ENCODE measurements at regions not wholly inside any gene's neighbourhood (a gene's known extent, or its start where the extent isn't known, plus 50 kb on each side); places are given as distances from the start of the nearest gene placed in this dataset.

DNA sequence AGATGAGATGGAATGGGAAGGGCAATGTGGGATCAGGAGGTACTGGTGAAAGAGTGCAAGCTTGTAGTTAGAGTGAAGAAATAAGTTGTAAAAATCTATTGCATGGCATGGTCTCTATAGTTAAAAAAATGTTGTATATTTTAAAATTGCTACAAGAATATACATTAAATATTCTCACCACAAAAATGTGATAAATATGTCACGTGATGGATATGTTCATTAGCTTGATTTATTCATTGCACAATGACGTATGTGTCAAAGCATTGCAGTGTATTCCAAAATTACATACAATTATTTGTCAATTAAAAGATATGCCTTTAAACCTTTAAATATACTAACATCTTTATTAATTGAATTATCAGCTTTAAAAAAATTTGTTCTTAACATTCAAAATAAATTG, 1607.1 kb downstream of the REEP3 start:
- H3K27ac ChIP-seq = no peak overlapping the region
- no peak for TF ChIP-seq CTCF (conservative IDR thresholded peaks at IDR 0.05)

- no peak for TF ChIP-seq CTCF (conservative IDR thresholded peaks at IDR 0.05)
- no peak overlapping the region for H3K27ac ChIP-seq
Measured at GRCh38 chr10:65130162-65130758, 1609.1 kb downstream of the REEP3 start.

- TF ChIP-seq CTCF (conservative IDR thresholded peaks at IDR 0.05) = no peak
- H3K27ac ChIP-seq = no peak overlapping the region
Measured at GRCh38 chr10:65133652-65134051, 1612.5 kb downstream of the REEP3 start.

DNA sequence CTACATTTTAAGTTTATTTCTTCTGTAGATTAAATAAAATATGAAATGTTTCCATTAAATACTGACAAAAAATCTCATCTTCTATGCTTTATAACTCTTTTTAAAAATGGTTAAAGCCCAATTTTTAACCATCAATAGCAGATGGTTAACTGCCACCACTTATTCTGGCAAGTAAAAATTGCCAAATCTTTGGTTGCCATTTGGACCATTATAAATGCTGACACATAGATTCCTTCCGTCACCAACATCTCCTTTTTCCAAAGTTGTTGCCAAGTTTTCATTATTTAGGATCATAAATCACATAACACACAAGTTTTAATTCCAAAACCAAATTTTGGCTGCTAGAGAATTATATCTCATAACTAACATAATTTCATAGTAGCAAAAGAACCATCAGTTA, 1614.3 kb downstream of the REEP3 start:
- no peak overlapping the region for H3K27ac ChIP-seq
- TF ChIP-seq CTCF (conservative IDR thresholded peaks at IDR 0.05) = no peak

- H3K27ac ChIP-seq = no peak overlapping the region
- no peak for TF ChIP-seq CTCF (conservative IDR thresholded peaks at IDR 0.05)
Measured at GRCh38 chr10:65142641-65143435, 1621.6 kb downstream of the REEP3 start.

- no peak overlapping the region for H3K27ac ChIP-seq
- TF ChIP-seq CTCF (conservative IDR thresholded peaks at IDR 0.05) = no peak
Measured at GRCh38 chr10:65143723-65144122, 1622.5 kb downstream of the REEP3 start.

DNA sequence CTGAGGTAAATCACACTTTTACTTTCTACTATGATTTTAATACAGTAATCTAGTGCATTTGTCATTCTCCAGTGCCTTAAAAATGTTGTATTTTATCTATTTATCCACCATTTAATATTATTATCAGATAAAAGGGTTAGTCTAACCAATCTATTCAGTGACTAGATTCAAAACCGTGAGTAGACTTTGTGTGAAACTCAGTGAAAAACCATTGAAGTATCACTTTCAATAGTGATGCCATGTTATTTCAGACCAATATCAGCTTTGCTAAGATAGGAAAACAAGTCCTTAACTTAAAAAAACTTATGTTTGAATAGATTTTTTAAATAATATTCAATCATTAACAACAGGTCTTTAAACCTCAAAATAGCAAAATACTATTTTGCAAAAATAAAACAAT, 1628.7 kb downstream of the REEP3 start:
- no peak for TF ChIP-seq CTCF (conservative IDR thresholded peaks at IDR 0.05)
- H3K27ac ChIP-seq = no peak overlapping the region
